Colonic mucosa (tissue), 4 donors: ENCODE measurements at regions not wholly inside any gene's neighbourhood (a gene's known extent, or its start where the extent isn't known, plus 50 kb on each side); places are given as distances from the start of the nearest gene placed in this dataset.

Experiments used
- DNase-seq: peaks from one replicate; pipeline ENCODE4 v3.0.0-alpha.2; 2020
- H3K27ac ChIP-seq: fragments of 200-600 bp; one replicate; pipeline ENCODE4 v1.8.0; 2021
- H3K27me3 ChIP-seq: fragments of 200-600 bp; one replicate; pipeline ENCODE4 v1.8.0; 2021
- H3K36me3 ChIP-seq: fragments of 200-600 bp; one replicate; pipeline ENCODE4 v1.8.0; 2021
- H3K4me1 ChIP-seq: fragments of 200-600 bp; one replicate; pipeline ENCODE4 v1.8.0; 2021; ENCODE audit warnings: mild to moderate bottlenecking
- H3K4me3 ChIP-seq: fragments of 200-600 bp; one replicate; pipeline ENCODE4 v1.8.0; 2021
- H3K9ac ChIP-seq, 2 donors: one replicate each; pipeline ENCODE4 v1.7.0; 2013; ENCODE audit warnings: control low read depth in 2 of 2, low read depth in 2 of 2, low read length in 2 of 2
- H3K9me3 ChIP-seq: fragments of 200-600 bp; one replicate; pipeline ENCODE4 v1.8.0; 2021
- CTCF ChIP-seq: fragments of 200-600 bp; IDR thresholded peaks from one replicate; pipeline ENCODE4 v1.8.0; 2022; ENCODE audit warnings: antibody characterized with exemption, mild to moderate bottlenecking
- intact Hi-C: fragments of 100-400 bp; cut with DNase I; formaldehyde crosslinking; loops from one replicate; pipeline ENCODE4 v1.14.1; 2022
- donor health status: healthy.
- donor health status: DM: no; HTN: no; CAD: no.
- donor health status: DM: no; HTN: no; CAD: no.

GRCh38 chr16:88293097-88293496 is 89.7 kb upstream of the ZNF469 start:
- intact Hi-C loops, result no loop called here
- no peak overlapping the region for H3K4me3 ChIP-seq
- H3K9ac ChIP-seq, result no peak overlapping the region
- H3K9me3 ChIP-seq, result no peaks in the 10 kb centered on the region
- H3K27me3 ChIP-seq, result no peaks in the 10 kb centered on the region
- H3K36me3 ChIP-seq, result no peaks in the 10 kb centered on the region
- H3K4me1 ChIP-seq, result no peaks in the 10 kb centered on the region
- DNase-seq, result no peak
- TF ChIP-seq CTCF, result no peak
- H3K27ac ChIP-seq, result no peak overlapping the region

GRCh38 chr16:88295671-88296436 is 86.9 kb upstream of the ZNF469 start:
- TF ChIP-seq CTCF, result no peak
- no peak overlapping the region for H3K27ac ChIP-seq
- no peak overlapping the region for H3K4me3 ChIP-seq
- no peak overlapping the region for H3K9ac ChIP-seq
- DNase-seq, result no peak
- no peaks in the 10 kb centered on the region for H3K9me3 ChIP-seq
- H3K36me3 ChIP-seq, result no peaks in the 10 kb centered on the region
- H3K27me3 ChIP-seq, result no peaks in the 10 kb centered on the region
- intact Hi-C loops, result no loop called here
- no peaks in the 10 kb centered on the region for H3K4me1 ChIP-seq

DNA sequence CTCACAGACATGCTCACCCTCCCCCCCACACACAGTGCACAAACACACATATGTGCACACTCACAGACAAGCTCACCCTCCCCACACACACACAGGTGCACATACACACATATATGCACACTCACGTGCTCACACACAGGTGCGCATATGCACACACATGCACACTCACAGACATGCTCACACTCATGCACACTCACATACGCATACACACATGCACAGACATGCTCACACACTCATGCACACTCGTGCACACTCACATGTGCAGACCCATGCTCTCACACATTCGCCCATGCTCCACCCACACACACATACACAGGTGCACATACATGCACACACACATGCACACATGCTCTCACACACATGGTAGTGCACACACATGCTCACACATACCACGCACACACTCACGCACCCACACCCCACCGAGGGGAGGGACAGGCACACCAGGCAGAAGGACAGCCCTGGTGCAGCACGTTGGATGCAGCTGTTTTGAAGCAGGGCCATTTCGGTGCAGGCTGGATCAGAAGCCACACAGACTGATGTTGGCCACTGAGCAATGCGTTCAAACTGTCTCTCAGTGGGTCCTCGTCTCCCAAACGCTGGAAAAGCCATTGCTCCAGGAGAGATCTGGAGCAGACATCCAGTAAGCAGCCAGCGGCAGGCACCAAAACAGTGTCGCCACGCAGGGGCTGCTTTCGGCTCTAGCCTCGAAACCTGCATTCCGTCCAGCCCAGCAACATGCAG is 86.2 kb upstream of the ZNF469 start:
- Histone ChIP-seq H3K9me3 (no peaks in the 10 kb centered on the region), H3K27me3 (no peaks in the 10 kb centered on the region), H3K4me3 (no peak overlapping the region), H3K36me3 (no peaks in the 10 kb centered on the region), H3K9ac (no peak overlapping the region), H3K4me1 (no peaks in the 10 kb centered on the region), H3K27ac (no peak overlapping the region)
- no peak for TF ChIP-seq CTCF
- no peak for DNase-seq
- intact Hi-C loops, result no loop called here

GRCh38 chr16:88297178-88297720 is 85.5 kb upstream of the ZNF469 start:
- Histone ChIP-seq H3K4me3 (no peak overlapping the region), H3K27me3 (no peaks in the 10 kb centered on the region), H3K9me3 (no peaks in the 10 kb centered on the region), H3K4me1 (no peaks in the 10 kb centered on the region), H3K9ac (no peak overlapping the region), H3K27ac (no peak overlapping the region), H3K36me3 (no peaks in the 10 kb centered on the region)
- DNase-seq, result no peak
- TF ChIP-seq CTCF, result no peak
- intact Hi-C loops, result no loop called here

GRCh38 chr16:88298181-88298832 is 84.5 kb upstream of the ZNF469 start:
- DNase-seq, result no peak
- TF ChIP-seq CTCF, result no peak
- Histone ChIP-seq H3K9me3 (no peaks in the 10 kb centered on the region), H3K9ac (no peak overlapping the region), H3K4me1 (no peaks in the 10 kb centered on the region), H3K27me3 (no peaks in the 10 kb centered on the region), H3K36me3 (no peaks in the 10 kb centered on the region), H3K4me3 (no peak overlapping the region), H3K27ac (no peak overlapping the region)
- intact Hi-C loops, result no loop called here
